A549 (cell line): ENCODE measurements at regions not wholly inside any gene's neighbourhood (a gene's known extent, or its start where the extent isn't known, plus 50 kb on each side); places are given as distances from the start of the nearest gene placed in this dataset.

Source experiments
- CBX2 ChIP-seq: fragments of 200-600 bp; sonication (generic); IDR thresholded peaks from 2 replicates; pipeline ENCODE4 v1.6.1; 2016; ENCODE audit warnings: low read depth, mild to moderate bottlenecking, borderline replicate concordance
- CTCF ChIP-seq: fragments of >200 bp; sonication (Bioruptor Twin); formaldehyde crosslinking; IDR thresholded peaks from 3 replicates; pipeline ENCODE4 v1.5.1; 2016
- POLR2A ChIP-seq: IDR thresholded peaks from 2 replicates; pipeline ENCODE4 v1.6.1; 2012; ENCODE audit warnings: mild to moderate bottlenecking, low read length
- RAD21 ChIP-seq, 2 experiments: fragments of >200 bp in 1 of 2; sonication (Bioruptor Twin) in 1 of 2; formaldehyde crosslinking in 1 of 2; IDR thresholded peaks in 1 of 2; conservative IDR thresholded peaks in 1 of 2; 2 replicates in 1 of 2; 3 replicates in 1 of 2; pipeline ENCODE4 v1.6.1; 2012 to 2018; ENCODE audit warnings: inconsistent platforms in 1 of 2
- RNF2 ChIP-seq: fragments of 200-600 bp; sonication (generic); IDR thresholded peaks from 2 replicates; pipeline ENCODE4 v1.6.1; 2016; ENCODE audit warnings: low read depth, mild to moderate bottlenecking, antibody characterized with exemption, moderate library complexity, borderline replicate concordance
- SREBF2 ChIP-seq: fragments of 450-650 bp; IDR thresholded peaks from 2 replicates; pipeline ENCODE4 v1.6.1; 2014; ENCODE audit warnings: mild to moderate bottlenecking, moderate library complexity
- ZC3H11A ChIP-seq: fragments of 450-650 bp; IDR thresholded peaks from 2 replicates; pipeline ENCODE4 v1.6.1; 2014; ENCODE audit warnings: antibody characterized with exemption, mild to moderate bottlenecking

DNA sequence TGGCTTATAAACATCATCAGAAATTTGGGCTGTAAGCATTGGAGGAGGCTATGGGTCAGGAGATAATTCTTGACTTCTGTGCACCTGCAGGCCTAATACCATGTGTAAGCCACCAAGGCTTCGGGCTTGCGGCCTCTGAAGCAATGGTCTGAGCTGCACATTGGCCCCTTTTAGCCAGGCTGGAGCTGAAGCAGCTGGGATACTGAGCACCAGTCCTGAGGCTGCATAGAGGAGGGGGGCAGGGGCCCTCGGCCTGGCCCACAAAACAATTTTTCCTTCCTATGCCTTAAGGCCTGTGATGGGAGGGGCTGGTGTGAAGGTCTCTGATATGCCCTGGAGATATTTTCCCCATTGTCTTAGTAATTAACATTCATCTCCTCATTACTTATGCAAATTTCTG, 373.0 kb upstream of the HTR2C start:
- TF ChIP-seq CTCF = no peak
- TF ChIP-seq POLR2A = no peak
- TF ChIP-seq ZC3H11A = no peak
- TF ChIP-seq RAD21 (conservative IDR thresholded peaks at IDR 0.05 in 1 of 2, IDR thresholded peaks at IDR 0.05 in 1 of 2) = no peak
- no peak for TF ChIP-seq CBX2
- no peak for TF ChIP-seq SREBF2
- no peak for TF ChIP-seq RNF2
